GM23338 (cell line): ENCODE measurements at regions not wholly inside any gene's neighbourhood (a gene's known extent, or its start where the extent isn't known, plus 50 kb on each side); places are given as distances from the start of the nearest gene placed in this dataset.

ENCODE experiments used
- CREB1 ChIP-seq: fragments of 250-450 bp; sonication (Bioruptor Pico); IDR thresholded peaks from 2 replicates; pipeline ENCODE4 v1.5.0; 2020; ENCODE audit warnings: low read depth, mild to moderate bottlenecking, moderate library complexity
- EZH2 ChIP-seq: fragments of 200-600 bp; sonication (generic); IDR thresholded peaks from one replicate; pipeline ENCODE4 v1.8.0; 2017; ENCODE audit warnings: antibody characterized with exemption, mild to moderate bottlenecking, low read depth; ENCODE audit not compliant: unreplicated experiment
- EZH2phosphoT487 ChIP-seq: fragments of 200-600 bp; sonication (generic); IDR thresholded peaks from one replicate; pipeline ENCODE4 v1.8.1; 2018; ENCODE audit warnings: antibody characterized with exemption; ENCODE audit not compliant: unreplicated experiment
- JUNB ChIP-seq: IDR thresholded peaks from one replicate; pipeline ENCODE4 v1.6.1; 2016; ENCODE audit warnings: antibody characterized with exemption; ENCODE audit not compliant: unreplicated experiment
- POLR2AphosphoS5 ChIP-seq: IDR thresholded peaks from 2 replicates; pipeline ENCODE4 v1.6.1; 2016; ENCODE audit warnings: antibody characterized with exemption, low read depth
- ZNF114 ChIP-seq: fragments of 250-450 bp; sonication (Bioruptor Pico); IDR thresholded peaks from 2 replicates; pipeline ENCODE4 v1.5.0; 2020; ENCODE audit warnings: mild to moderate bottlenecking, moderate library complexity
- TF ChIP-seq, protein P1 (sequence below), 2 experiments: fragments of 200-600 bp in 1 of 2; sonication (generic) in 1 of 2; conservative IDR thresholded peaks; 2 replicates each; pipeline versions ENCODE4 v1.5.1 to v1.6.1; 2016 to 2017; ENCODE audit warnings: antibody characterized with exemption in 2 of 2, low read depth in 2 of 2, mild to moderate bottlenecking in 2 of 2, moderate library complexity in 1 of 2
- TF ChIP-seq, protein P2 (sequence below): IDR thresholded peaks from one replicate; pipeline ENCODE4 v1.6.1; 2018; ENCODE audit warnings: antibody characterized with exemption; ENCODE audit not compliant: unreplicated experiment

DNA sequence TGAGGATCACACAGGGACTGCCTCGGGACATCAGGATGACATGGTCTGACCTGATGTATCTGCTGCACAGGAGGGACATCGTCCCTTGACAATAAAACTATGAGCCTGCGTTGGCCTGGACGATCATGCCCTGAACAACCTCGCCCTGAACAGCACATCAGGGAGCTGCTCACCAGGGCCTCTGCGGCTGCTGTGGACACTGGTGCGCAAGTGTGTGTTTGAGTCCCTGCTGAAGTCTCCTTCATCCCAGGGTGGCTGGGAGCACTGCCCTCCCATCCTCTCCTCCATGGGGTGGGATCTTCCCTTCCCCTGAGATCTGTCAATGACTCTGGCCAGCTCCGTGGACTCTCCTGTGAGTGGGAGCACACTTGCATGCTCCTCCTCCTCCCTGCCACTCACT is 257.8 kb downstream of the RBFOX3 start:
- TF ChIP-seq, protein P1, sequence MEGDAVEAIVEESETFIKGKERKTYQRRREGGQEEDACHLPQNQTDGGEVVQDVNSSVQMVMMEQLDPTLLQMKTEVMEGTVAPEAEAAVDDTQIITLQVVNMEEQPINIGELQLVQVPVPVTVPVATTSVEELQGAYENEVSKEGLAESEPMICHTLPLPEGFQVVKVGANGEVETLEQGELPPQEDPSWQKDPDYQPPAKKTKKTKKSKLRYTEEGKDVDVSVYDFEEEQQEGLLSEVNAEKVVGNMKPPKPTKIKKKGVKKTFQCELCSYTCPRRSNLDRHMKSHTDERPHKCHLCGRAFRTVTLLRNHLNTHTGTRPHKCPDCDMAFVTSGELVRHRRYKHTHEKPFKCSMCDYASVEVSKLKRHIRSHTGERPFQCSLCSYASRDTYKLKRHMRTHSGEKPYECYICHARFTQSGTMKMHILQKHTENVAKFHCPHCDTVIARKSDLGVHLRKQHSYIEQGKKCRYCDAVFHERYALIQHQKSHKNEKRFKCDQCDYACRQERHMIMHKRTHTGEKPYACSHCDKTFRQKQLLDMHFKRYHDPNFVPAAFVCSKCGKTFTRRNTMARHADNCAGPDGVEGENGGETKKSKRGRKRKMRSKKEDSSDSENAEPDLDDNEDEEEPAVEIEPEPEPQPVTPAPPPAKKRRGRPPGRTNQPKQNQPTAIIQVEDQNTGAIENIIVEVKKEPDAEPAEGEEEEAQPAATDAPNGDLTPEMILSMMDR (conservative IDR thresholded peaks at IDR 0.05; ENCODE audit: low read depth in 2 of 2) = no peak
- TF ChIP-seq JUNB (no peak), EZH2 (no peak), POLR2AphosphoS5 (no peak), ZNF114 (CRISPR knock-in tag) (no peak), CREB1 (CRISPR knock-in tag) (no peak), EZH2phosphoT487 (no peak)
- TF ChIP-seq, protein P2, sequence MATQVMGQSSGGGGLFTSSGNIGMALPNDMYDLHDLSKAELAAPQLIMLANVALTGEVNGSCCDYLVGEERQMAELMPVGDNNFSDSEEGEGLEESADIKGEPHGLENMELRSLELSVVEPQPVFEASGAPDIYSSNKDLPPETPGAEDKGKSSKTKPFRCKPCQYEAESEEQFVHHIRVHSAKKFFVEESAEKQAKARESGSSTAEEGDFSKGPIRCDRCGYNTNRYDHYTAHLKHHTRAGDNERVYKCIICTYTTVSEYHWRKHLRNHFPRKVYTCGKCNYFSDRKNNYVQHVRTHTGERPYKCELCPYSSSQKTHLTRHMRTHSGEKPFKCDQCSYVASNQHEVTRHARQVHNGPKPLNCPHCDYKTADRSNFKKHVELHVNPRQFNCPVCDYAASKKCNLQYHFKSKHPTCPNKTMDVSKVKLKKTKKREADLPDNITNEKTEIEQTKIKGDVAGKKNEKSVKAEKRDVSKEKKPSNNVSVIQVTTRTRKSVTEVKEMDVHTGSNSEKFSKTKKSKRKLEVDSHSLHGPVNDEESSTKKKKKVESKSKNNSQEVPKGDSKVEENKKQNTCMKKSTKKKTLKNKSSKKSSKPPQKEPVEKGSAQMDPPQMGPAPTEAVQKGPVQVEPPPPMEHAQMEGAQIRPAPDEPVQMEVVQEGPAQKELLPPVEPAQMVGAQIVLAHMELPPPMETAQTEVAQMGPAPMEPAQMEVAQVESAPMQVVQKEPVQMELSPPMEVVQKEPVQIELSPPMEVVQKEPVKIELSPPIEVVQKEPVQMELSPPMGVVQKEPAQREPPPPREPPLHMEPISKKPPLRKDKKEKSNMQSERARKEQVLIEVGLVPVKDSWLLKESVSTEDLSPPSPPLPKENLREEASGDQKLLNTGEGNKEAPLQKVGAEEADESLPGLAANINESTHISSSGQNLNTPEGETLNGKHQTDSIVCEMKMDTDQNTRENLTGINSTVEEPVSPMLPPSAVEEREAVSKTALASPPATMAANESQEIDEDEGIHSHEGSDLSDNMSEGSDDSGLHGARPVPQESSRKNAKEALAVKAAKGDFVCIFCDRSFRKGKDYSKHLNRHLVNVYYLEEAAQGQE = no peak
